Subcutaneous abdominal adipose tissue (tissue), 5 donors: ENCODE measurements at regions not wholly inside any gene's neighbourhood (a gene's known extent, or its start where the extent isn't known, plus 50 kb on each side); places are given as distances from the start of the nearest gene placed in this dataset.
"Not testable (repeated sequence)": the region's sequence is repeated elsewhere in the genome, so short reads cannot be mapped to it uniquely, and the experiment has no call there.

Experiments
- H3K27ac ChIP-seq: one replicate; pipeline ENCODE4 v1.7.0; 2013; ENCODE audit warnings: low read depth, mild to moderate bottlenecking, inconsistent platforms, low read length, moderate library complexity
- H3K27me3 ChIP-seq, 5 donors: one replicate each; pipeline ENCODE4 v1.7.0; 2013; ENCODE audit warnings: low read length in 5 of 5, inconsistent platforms in 1 of 5; ENCODE audit not compliant: control insufficient read depth in 5 of 5, insufficient read depth in 4 of 5
- H3K36me3 ChIP-seq, 5 donors: one replicate each; pipeline ENCODE4 v1.7.0; 2013; ENCODE audit warnings: low read length in 5 of 5; ENCODE audit not compliant: control insufficient read depth in 5 of 5, insufficient read depth in 5 of 5
- H3K4me1 ChIP-seq, 5 donors: one replicate each; pipeline ENCODE4 v1.7.0; 2013; ENCODE audit warnings: low read length in 5 of 5, mild to moderate bottlenecking in 3 of 5, moderate library complexity in 1 of 5; ENCODE audit not compliant: control insufficient read depth in 5 of 5, insufficient read depth in 5 of 5
- H3K4me3 ChIP-seq, 5 donors: one replicate each; pipeline ENCODE4 v1.7.0; 2013; ENCODE audit warnings: low read length in 5 of 5, low read depth in 1 of 5
- H3K9ac ChIP-seq, 5 donors: one replicate each; pipeline ENCODE4 v1.7.0; 2013; ENCODE audit warnings: low read length in 5 of 5, mild to moderate bottlenecking in 4 of 5, moderate library complexity in 3 of 5
- H3K9me3 ChIP-seq, 5 donors: one replicate each; pipeline ENCODE4 v1.7.0; 2013; ENCODE audit warnings: low read length in 5 of 5; ENCODE audit not compliant: control insufficient read depth in 5 of 5
- donor health status: healthy.
- donor health status: healthy.
- donor health status: healthy.
- donor health status: healthy.
- donor health status: healthy.

GRCh38 chrX:39049975-39050374 lies 248.7 kb downstream of the MID1IP1 start:
- no peak overlapping the region for H3K9ac ChIP-seq
- H3K9me3 ChIP-seq: peaks cover 0 to 4% (median 0%) of the 10 kb centered on the region in 5 donors
- no peak overlapping the region for H3K27ac ChIP-seq
- H3K4me3 ChIP-seq: no peak overlapping the region
- H3K27me3 ChIP-seq: peaks cover 0 to 7% (median 0%) of the 10 kb centered on the region in 5 donors
- H3K4me1 ChIP-seq: no peaks in the 10 kb centered on the region
- H3K36me3 ChIP-seq: no peaks in the 10 kb centered on the region

DNA sequence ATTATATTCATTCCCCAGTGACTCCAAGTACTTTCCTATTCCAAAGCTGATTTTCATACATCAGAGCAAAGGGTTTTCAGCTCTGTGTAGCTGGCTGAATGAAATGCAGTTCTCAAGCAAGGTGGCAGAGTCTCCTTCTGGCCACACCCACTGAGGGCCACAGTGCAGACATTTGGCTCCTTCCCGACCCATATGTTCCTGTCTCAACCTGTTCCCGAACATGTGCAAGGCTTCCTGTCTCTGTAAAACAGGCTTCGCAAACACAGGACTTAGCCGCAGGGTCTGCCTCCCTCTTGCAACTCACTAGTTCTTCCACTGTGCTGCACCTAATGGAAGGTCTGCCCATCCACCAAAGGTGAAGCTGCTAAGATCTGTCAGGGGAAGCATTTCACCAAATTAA lies 249.2 kb downstream of the MID1IP1 start:
- H3K36me3 ChIP-seq: no peaks in the 10 kb centered on the region
- no peak overlapping the region for H3K9ac ChIP-seq
- no peak overlapping the region for H3K27ac ChIP-seq

GRCh38 chrX:39052751-39053150 lies 251.5 kb downstream of the MID1IP1 start:
- no peaks in the 10 kb centered on the region for H3K36me3 ChIP-seq
- H3K27me3 ChIP-seq: peaks cover 0 to 7% (median 0%) of the 10 kb centered on the region in 5 donors
- H3K4me1 ChIP-seq: no peaks in the 10 kb centered on the region
- H3K4me3 ChIP-seq: no peak overlapping the region
- H3K9ac ChIP-seq: no peak overlapping the region
- no peak overlapping the region for H3K27ac ChIP-seq
- H3K9me3 ChIP-seq: no peaks in the 10 kb centered on the region

More for the DNA sequence above, 249.2 kb downstream of the MID1IP1 start:
- no peaks in the 10 kb centered on the region for H3K4me1 ChIP-seq
- H3K27me3 ChIP-seq: peaks cover 0 to 7% (median 0%) of the 10 kb centered on the region in 5 donors
- H3K4me3 ChIP-seq: no peak overlapping the region
- no peaks in the 10 kb centered on the region for H3K9me3 ChIP-seq

GRCh38 chrX:39058724-39059123 lies 257.5 kb downstream of the MID1IP1 start:
- no peak overlapping the region for H3K27ac ChIP-seq
- no peaks in the 10 kb centered on the region for H3K4me1 ChIP-seq
- peaks cover 0 to 6% (median 0%) of the 10 kb centered on the region in 5 donors for H3K27me3 ChIP-seq
- H3K9ac ChIP-seq: no peak overlapping the region
- peaks cover 0 to 15% (median 7%) of the 10 kb centered on the region in 5 donors for H3K9me3 ChIP-seq
- H3K4me3 ChIP-seq: no peak overlapping the region
- no peaks in the 10 kb centered on the region for H3K36me3 ChIP-seq

DNA sequence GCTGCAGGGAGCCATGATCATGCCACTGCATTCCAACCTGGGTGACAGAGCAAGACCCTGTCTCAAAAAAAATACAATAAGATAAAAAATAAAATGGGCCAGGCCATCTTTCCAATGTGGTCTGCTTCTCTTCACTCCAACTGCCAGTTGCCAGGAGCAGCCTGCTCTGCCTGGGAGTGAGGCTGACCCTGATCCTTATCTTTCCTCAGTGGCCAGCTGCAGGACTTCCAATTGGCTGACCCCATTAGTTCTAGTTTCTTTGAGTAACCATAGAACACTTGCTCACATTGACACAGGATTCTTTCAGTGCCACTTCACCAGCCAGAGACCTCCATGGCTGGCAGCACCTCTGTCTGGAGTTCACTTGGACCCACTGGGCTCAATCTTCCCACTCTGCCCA lies 258.6 kb downstream of the MID1IP1 start:
- peaks cover 0 to 6% (median 0%) of the 10 kb centered on the region in 5 donors for H3K27me3 ChIP-seq
- H3K9me3 ChIP-seq: peaks cover 0 to 15% (median 7%) of the 10 kb centered on the region in 5 donors
- no peaks in the 10 kb centered on the region for H3K36me3 ChIP-seq
- no peaks in the 10 kb centered on the region for H3K4me1 ChIP-seq
- H3K9ac ChIP-seq: no peak overlapping the region
- H3K4me3 ChIP-seq: no peak overlapping the region
- no peak overlapping the region for H3K27ac ChIP-seq

GRCh38 chrX:39063037-39063436 lies 261.8 kb downstream of the MID1IP1 start:
- Histone ChIP-seq H3K9me3 (peaks cover 0 to 15% (median 7%) of the 10 kb centered on the region in 5 donors), H3K9ac (no peak overlapping the region), H3K27me3 (peaks cover 0 to 13% (median 4%) of the 10 kb centered on the region in 5 donors), H3K4me3 (no peak overlapping the region), H3K36me3 (no peaks in the 10 kb centered on the region), H3K4me1 (no peaks in the 10 kb centered on the region), H3K27ac (no peak overlapping the region)

DNA sequence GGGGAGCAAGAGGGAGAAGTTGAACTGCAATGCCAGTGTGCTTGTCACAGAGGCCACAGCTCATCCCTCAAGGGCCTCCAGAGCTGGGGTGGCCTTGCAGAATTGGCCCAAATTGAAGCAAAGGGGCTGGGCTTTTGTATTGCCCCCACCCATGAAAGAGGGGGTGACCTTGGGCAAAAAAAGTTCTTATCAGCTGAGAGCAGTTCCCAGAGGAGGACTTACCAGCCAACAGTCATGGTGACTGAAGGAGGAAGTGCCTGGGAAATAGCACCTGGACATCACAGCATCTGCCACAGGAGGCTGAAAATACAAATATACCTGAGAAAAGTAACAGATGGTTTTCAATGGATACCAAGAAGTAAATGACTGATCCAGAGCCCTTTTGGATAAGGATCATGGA lies 262.4 kb downstream of the MID1IP1 start:
- Histone ChIP-seq H3K4me3 (no peak overlapping the region), H3K9ac (no peak overlapping the region), H3K4me1 (no peaks in the 10 kb centered on the region), H3K27me3 (peaks cover 0 to 13% (median 4%) of the 10 kb centered on the region in 5 donors), H3K36me3 (no peaks in the 10 kb centered on the region), H3K27ac (no peak overlapping the region), H3K9me3 (peaks cover 0 to 15% (median 7%) of the 10 kb centered on the region in 5 donors)

DNA sequence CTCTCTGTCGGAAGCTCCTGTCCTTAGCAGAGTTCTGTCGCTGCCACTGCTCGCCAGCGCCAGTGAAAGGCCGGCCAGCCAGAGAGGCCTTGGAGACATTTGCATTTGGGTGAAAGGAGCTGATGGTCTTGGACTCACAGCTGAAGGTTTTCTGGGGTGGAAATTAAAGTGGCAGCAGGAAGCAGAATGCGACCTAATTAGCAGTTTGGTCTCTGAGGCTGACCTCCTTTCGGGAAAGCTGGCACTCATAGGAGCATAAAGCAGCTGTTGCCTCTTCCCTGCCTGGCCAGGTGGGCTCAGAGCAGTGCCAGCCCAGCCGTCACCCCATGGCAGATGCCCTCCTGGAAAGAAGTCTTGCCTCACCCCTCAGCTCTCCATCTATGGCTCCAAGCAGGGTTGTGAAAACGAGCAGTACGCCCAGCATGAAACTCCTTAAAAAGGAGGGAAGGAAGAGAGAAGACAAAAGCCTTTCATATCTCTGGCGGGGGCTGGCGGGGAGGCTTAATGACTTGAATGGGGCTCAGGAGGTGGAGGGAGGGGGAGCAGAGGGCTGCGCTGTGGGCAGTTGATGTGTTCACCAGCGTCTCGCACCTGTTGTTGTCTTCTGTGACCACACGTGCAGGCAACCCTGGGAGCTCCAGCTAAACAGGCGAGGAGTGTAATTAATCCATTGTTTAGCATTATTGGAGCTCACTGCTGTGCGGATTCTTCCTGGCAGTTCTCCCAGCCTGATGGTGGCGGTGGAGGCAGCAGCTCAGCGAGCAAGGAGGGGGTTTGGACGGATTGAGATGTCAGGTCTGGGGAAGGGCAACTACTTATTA lies 264.0 kb downstream of the MID1IP1 start:
- H3K36me3 ChIP-seq: no peaks in the 10 kb centered on the region
- no peak overlapping the region for H3K4me3 ChIP-seq
- no peak overlapping the region for H3K9ac ChIP-seq
- H3K27ac ChIP-seq: no peak overlapping the region
- peaks cover 0 to 13% (median 4%) of the 10 kb centered on the region in 5 donors for H3K27me3 ChIP-seq
- H3K4me1 ChIP-seq: no peaks in the 10 kb centered on the region
- peaks cover 0 to 11% (median 3%) of the 10 kb centered on the region in 5 donors for H3K9me3 ChIP-seq

GRCh38 chrX:39067866-39068265 lies 266.6 kb downstream of the MID1IP1 start:
- Histone ChIP-seq H3K9me3 (peaks cover 0 to 2% (median 0%) of the 10 kb centered on the region in 5 donors), H3K27me3 (peaks cover 0 to 16% (median 9%) of the 10 kb centered on the region in 5 donors), H3K36me3 (no peaks in the 10 kb centered on the region), H3K4me1 (no peaks in the 10 kb centered on the region), H3K9ac (no peak overlapping the region), H3K4me3 (no peak overlapping the region), H3K27ac (no peak overlapping the region)

- not testable (repeated sequence) for H3K4me1 ChIP-seq, H3K36me3 ChIP-seq
These were observed 267.4 kb downstream of the MID1IP1 start for GRCh38 chrX:39068634-39069033.

More at GRCh38 chrX:39068634-39069033, 267.4 kb downstream of the MID1IP1 start:
- not testable (repeated sequence) for H3K4me3 ChIP-seq, H3K9ac ChIP-seq, H3K9me3 ChIP-seq, H3K27ac ChIP-seq
- H3K27me3 ChIP-seq: peaks cover 0 to 13% (median 11%) of the 10 kb centered on the region in 5 donors
